ENCODE measurements at regions not wholly inside any gene's neighbourhood (a gene's known extent, or its start where the extent isn't known, plus 50 kb on each side); places are given as distances from the start of the nearest gene placed in this dataset.

- no peak for TF ChIP-seq CTCF (IDR thresholded peaks at IDR 0.05)
- Histone ChIP-seq H3K27ac (no peak overlapping the region), H3K4me1 (ENCODE audit: control insufficient read depth in 1 of 2, low read depth in 2 of 2) (peaks cover 4 to 15% of the 10 kb centered on the region in 2 donors), H3K27me3 (replicated peaks; ENCODE audit: insufficient read depth) (no peaks in the 10 kb centered on the region), H3K4me3 (no peak overlapping the region), H3K9me3 (no peaks in the 10 kb centered on the region), H3K36me3 (no peaks in the 10 kb centered on the region)
- DNase-seq (ENCODE audit: low spot score) (no peak), ATAC-seq (ENCODE audit: insufficient number of reproducible peaks, low FRiP score, low read depth) (no peak)
Observed at GRCh38 chr5:142408536-142408935, 83.7 kb upstream of the SPRY4 start.

GRCh38 chr5:142405814-142406395 lies 81.1 kb upstream of the SPRY4 start:
- DNase-seq (ENCODE audit: low spot score): no peak
- H3K36me3 ChIP-seq: no peaks in the 10 kb centered on the region
- peaks cover 4 to 15% of the 10 kb centered on the region in 2 donors for H3K4me1 ChIP-seq (ENCODE audit: control insufficient read depth in 1 of 2, low read depth in 2 of 2)
- H3K4me3 ChIP-seq: no peak overlapping the region
- H3K27ac ChIP-seq: no peak overlapping the region
- H3K9me3 ChIP-seq: no peaks in the 10 kb centered on the region
- ATAC-seq (ENCODE audit: insufficient number of reproducible peaks, low FRiP score, low read depth): no peak
- TF ChIP-seq CTCF (IDR thresholded peaks at IDR 0.05): no peak
- no peaks in the 10 kb centered on the region for H3K27me3 ChIP-seq (replicated peaks; ENCODE audit: insufficient read depth)

- no peak for ATAC-seq (ENCODE audit: insufficient number of reproducible peaks, low FRiP score, low read depth)
- no peak for DNase-seq (ENCODE audit: low spot score)
- Histone ChIP-seq H3K27ac (no peak overlapping the region), H3K36me3 (no peaks in the 10 kb centered on the region), H3K4me1 (ENCODE audit: control insufficient read depth in 1 of 2, low read depth in 2 of 2) (peaks cover 4 to 15% of the 10 kb centered on the region in 2 donors), H3K27me3 (replicated peaks; ENCODE audit: insufficient read depth) (no peaks in the 10 kb centered on the region), H3K4me3 (no peak overlapping the region), H3K9me3 (no peaks in the 10 kb centered on the region)
- no peak for TF ChIP-seq CTCF (IDR thresholded peaks at IDR 0.05)
Observed at GRCh38 chr5:142405023-142405422, 80.2 kb upstream of the SPRY4 start.

- DNase-seq (ENCODE audit: low spot score): no peak
- Histone ChIP-seq H3K27me3 (replicated peaks; ENCODE audit: insufficient read depth) (no peaks in the 10 kb centered on the region), H3K4me1 (ENCODE audit: control insufficient read depth in 1 of 2, low read depth in 2 of 2) (peaks cover 4 to 15% of the 10 kb centered on the region in 2 donors), H3K9me3 (no peaks in the 10 kb centered on the region), H3K27ac (peak overlapping the region; percentile 6 to 57), H3K36me3 (no peaks in the 10 kb centered on the region), H3K4me3 (peak overlapping the region; percentile 21)
- ATAC-seq (ENCODE audit: insufficient number of reproducible peaks, low FRiP score, low read depth): no peak
- TF ChIP-seq CTCF (IDR thresholded peaks at IDR 0.05): no peak
Observed at GRCh38 chr5:142404046-142404477, 79.2 kb upstream of the SPRY4 start.

GRCh38 chr5:142403583-142403982 lies 78.8 kb upstream of the SPRY4 start:
- ATAC-seq (ENCODE audit: insufficient number of reproducible peaks, low FRiP score, low read depth) (no peak), DNase-seq (ENCODE audit: low spot score) (no peak)
- peaks cover 4 to 15% of the 10 kb centered on the region in 2 donors for H3K4me1 ChIP-seq (ENCODE audit: control insufficient read depth in 1 of 2, low read depth in 2 of 2)
- TF ChIP-seq CTCF (IDR thresholded peaks at IDR 0.05): no peak
- H3K36me3 ChIP-seq: no peaks in the 10 kb centered on the region
- H3K4me3 ChIP-seq: peak overlapping the region; percentile 21
- no peaks in the 10 kb centered on the region for H3K9me3 ChIP-seq
- no peaks in the 10 kb centered on the region for H3K27me3 ChIP-seq (replicated peaks; ENCODE audit: insufficient read depth)
- H3K27ac ChIP-seq: peak overlapping the region in 1 of 2 donors; percentile 57
